Liver (tissue), 3 donors: ENCODE measurements at regions not wholly inside any gene's neighbourhood (a gene's known extent, or its start where the extent isn't known, plus 50 kb on each side); places are given as distances from the start of the nearest gene placed in this dataset.

Source experiments
- CTCF ChIP-seq: fragments of 150-350 bp; IDR thresholded peaks from 2 replicates; pipeline ENCODE4 v1.5.1; 2017; ENCODE audit warnings: improper control_type of control experiment, low read depth, low read length; ENCODE audit not compliant: missing input control
- RAD21 ChIP-seq, 2 donors: IDR thresholded peaks; 2 replicates each; pipeline ENCODE4 v1.6.1; 2016; ENCODE audit warnings: antibody characterized with exemption in 2 of 2, mild to moderate bottlenecking in 2 of 2
- REST ChIP-seq: IDR thresholded peaks from 2 replicates; pipeline ENCODE4 v1.6.1; 2016; ENCODE audit warnings: antibody characterized with exemption, mild to moderate bottlenecking
- SP1 ChIP-seq: IDR thresholded peaks from 2 replicates; pipeline ENCODE4 v1.6.1; 2018; ENCODE audit warnings: antibody characterized with exemption, mild to moderate bottlenecking
- TAF1 ChIP-seq: conservative IDR thresholded peaks from 2 replicates; pipeline ENCODE4 v1.6.1; 2016; ENCODE audit warnings: antibody characterized with exemption, mild to moderate bottlenecking
- YY1 ChIP-seq: IDR thresholded peaks from 2 replicates; pipeline ENCODE4 v1.6.1; 2016; ENCODE audit warnings: antibody characterized with exemption, mild to moderate bottlenecking
- TF ChIP-seq, protein P1 (sequence below): IDR thresholded peaks from 2 replicates; pipeline ENCODE4 v1.6.1; 2016; ENCODE audit warnings: antibody characterized with exemption
- donor health status: healthy.
- donor health status: healthy.

DNA sequence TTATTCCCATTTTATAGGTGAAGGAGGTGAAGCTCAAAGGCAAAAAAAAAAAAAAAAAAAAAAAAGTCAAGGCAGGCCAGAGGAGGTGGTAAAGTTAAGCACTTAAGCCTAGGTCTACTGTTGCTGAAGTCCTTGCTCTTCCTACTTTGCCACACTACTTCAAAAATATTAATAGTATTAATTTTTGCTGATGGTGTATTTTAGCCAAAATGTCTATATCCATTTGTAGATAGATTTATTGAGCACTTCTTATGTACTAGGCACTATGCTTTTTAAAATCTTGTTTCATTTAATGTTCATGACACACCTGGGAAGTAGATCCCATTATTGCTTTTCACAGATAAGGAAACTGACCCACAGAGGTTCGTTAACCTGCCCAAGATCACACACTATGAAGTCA, 247.1 kb upstream of the P2RY1 start:
- TF ChIP-seq SP1: no peak
- TF ChIP-seq CTCF: no peak
- no peak for TF ChIP-seq RAD21 (IDR thresholded peaks at IDR 0.05)
- TF ChIP-seq, protein P1, sequence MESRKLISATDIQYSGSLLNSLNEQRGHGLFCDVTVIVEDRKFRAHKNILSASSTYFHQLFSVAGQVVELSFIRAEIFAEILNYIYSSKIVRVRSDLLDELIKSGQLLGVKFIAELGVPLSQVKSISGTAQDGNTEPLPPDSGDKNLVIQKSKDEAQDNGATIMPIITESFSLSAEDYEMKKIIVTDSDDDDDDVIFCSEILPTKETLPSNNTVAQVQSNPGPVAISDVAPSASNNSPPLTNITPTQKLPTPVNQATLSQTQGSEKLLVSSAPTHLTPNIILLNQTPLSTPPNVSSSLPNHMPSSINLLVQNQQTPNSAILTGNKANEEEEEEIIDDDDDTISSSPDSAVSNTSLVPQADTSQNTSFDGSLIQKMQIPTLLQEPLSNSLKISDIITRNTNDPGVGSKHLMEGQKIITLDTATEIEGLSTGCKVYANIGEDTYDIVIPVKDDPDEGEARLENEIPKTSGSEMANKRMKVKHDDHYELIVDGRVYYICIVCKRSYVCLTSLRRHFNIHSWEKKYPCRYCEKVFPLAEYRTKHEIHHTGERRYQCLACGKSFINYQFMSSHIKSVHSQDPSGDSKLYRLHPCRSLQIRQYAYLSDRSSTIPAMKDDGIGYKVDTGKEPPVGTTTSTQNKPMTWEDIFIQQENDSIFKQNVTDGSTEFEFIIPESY: no peak
- no peak for TF ChIP-seq REST
- no peak for TF ChIP-seq TAF1
- no peak for TF ChIP-seq YY1
